Muscle of arm (tissue), 1 donor: ENCODE measurements at regions not wholly inside any gene's neighbourhood (a gene's known extent, or its start where the extent isn't known, plus 50 kb on each side); places are given as distances from the start of the nearest gene placed in this dataset.
"Not testable (repeated sequence)": the region's sequence is repeated elsewhere in the genome, so short reads cannot be mapped to it uniquely, and the experiment has no call there.

Source experiments
- DNase-seq: peaks from one replicate; pipeline ENCODE4 v3.0.0-alpha.2; 2013

DNA sequence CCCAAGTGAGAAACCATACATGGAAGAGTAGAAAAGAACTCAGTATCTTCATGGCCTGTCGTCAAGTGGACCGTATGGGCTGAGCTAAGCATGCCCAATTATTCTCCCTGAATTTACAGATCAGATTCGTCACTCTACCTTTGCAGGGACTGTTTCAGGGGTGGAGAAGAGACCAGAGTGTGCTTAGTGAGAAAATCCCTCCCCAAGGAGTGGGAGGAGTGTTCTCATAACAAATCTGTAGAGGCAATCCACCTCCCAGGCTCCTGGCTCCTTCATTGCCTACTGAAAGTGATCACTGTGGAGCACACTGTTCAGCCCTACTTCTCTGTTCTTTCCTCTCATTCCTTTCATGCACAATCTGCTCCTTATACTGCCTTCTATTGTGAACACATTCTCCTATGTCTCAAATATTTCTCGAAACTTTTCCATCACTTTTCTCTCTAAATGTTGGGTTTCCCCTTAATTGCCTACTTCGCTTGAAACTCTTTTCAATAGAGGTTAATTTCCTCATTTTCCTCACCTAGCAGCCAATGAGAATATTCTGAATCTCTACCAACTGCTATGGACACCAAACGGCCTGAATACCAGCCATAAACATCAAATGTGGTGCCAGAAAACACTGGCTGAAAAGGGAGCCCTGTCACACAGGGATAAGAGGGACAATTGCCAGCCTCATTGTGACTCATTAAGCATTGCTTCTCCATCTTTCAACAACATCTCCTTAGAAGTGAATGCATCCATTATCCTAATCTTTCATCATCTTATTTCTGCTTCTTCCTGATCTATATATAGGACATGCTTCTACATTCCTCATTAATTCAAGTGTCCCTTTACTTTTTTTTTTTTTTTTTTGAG is 398.3 kb downstream of the UTRN start:
- DNase-seq, result no peak

GRCh38 chr6:144688713-144689112 is 403.6 kb downstream of the UTRN start:
- no peak for DNase-seq

DNA sequence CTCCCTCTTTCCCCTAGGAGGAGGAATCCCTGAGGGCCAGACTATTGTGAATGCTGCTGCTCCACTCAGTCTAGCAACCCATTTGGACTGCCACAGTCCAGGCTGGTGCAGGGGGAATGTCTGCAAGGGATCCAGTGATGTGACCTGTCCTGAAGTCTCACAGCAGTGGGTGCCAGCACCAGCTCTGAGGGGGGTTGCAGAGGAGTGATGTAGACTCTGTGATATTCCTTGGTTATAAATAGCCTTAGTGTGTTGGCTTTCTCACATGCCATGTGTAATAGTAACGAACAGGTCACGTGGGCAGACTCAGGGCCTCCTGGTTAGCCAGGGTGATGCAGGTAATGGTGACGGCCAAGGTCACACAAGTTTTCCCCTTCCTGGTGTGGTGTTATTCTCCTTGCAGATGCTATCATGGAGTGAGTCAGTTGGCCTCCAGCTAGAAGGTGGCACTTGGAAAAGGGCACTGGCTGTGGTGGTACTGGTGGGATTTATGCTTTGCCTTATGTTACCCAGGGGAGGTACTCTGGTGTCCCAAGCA is 404.4 kb downstream of the UTRN start:
- no peak for DNase-seq

- peak; percentile 59 for DNase-seq
Observed at GRCh38 chr6:144690133-144690532, 405.0 kb downstream of the UTRN start.

DNA sequence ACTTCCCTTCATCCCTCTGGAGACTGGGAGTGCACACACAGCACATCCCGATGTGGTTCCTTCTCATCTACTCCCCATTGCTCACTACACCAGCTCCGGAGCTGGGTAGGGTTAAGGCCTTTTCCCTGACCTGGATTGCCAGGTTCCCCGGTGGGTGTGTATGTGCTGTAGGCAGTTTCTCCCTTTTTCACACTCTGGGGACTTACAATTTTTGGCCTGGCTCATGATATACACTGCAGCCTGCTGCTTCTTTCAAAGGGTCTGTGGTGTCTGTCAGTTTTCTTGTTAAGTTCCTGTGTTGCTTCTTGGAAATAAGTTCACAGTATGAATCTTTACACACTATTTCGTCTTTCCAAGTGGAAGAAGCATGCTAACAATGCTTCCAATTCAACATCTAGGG is 405.5 kb downstream of the UTRN start:
- peak; percentile 24 for DNase-seq

GRCh38 chr6:144692050-144692449 is 406.9 kb downstream of the UTRN start:
- DNase-seq, result not testable (repeated sequence)

DNA sequence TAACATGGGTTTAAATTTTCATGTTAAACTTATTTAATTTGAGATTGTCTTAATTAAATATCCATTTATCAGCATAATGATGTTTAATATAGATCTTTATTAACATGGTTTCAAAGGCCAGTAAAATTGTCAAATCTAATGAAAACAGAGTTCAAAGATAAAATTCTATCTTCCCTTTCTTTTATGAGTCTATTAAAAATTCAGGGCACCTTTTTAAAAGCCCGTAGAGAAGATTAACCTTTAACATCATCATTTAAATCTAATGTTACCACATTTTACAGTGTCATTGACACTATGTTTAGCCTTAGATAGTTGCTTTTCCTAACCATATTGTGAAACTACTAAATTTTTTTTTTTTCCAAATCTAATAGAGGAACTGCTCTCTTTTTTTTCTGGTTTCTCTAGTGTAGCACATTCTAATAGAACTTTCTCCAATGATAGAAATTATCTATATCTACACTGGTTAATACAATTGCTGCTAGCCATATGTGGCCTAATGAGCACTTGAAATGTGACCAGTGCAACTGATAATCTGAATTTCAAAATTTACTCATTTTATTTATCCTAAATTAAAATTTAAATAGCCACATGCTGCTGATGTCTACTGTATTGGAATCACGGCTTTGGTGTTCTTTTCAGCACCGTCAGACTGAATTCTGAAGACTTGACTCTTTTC is 410.9 kb downstream of the UTRN start:
- no peak for DNase-seq

GRCh38 chr6:144696610-144697368 is 411.7 kb downstream of the UTRN start:
- DNase-seq, result no peak

DNA sequence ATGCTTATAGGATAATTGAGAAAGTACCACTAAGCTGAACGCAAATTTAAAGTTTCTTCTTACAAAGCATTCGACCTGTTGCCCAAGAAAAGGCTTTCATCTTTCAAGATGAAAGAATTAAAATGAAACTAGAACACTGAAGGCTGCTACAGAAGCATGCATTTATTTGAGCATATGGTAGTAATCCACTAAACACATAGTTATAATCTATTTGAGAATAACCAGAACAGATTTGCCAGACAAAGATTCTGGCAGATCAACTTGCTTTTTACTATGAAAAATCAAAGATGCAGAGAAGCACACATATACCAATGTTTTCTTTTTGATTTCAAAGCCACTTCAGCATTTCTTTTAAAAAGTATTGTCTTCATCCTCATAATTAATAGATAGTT is 412.2 kb downstream of the UTRN start:
- DNase-seq, result peak; percentile 15

- DNase-seq, result no peak
Observed at GRCh38 chr6:144697801-144698200, 412.7 kb downstream of the UTRN start.

- DNase-seq, result no peak
Observed at GRCh38 chr6:144702781-144703180, 417.6 kb downstream of the UTRN start.

DNA sequence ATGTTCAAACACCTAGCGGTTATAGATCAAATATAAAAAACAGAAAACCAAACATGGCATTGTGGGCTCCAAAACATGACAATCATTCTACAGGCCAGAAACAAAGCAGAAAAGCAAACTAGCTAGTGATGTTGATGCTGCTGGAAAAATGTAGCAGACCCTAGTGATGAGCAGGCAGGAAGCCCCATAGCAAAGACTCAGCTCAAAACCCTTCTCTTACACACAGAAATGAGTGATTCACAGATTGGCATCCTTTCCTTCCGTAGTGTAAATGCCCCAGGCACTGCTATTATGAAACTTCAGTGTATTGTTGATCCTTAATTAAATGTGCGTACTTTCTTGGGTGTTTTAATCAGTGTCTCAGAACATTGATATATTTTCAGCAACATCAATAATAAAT is 425.1 kb downstream of the UTRN start:
- DNase-seq, result no peak

DNA sequence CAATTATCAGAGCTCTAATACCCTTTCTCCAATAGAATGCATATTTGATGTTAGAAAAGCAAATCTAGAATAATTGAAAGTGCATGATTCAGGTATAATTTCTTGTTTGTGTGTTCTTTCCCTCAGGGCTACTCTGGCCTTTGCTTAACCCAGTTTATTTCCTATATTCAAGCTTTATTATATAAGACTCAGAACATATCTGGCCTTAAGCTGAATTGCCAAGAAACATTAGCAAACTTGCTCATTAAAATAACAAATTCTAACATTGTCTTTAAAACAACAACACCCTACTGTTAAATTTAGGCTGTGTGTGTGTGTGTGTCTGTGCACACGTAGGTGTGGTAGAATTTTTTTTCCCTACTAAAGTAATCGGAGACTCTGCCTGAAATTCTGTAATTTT is 426.5 kb downstream of the UTRN start:
- no peak for DNase-seq

GRCh38 chr6:144712541-144712940 is 427.4 kb downstream of the UTRN start:
- DNase-seq, result no peak

DNA sequence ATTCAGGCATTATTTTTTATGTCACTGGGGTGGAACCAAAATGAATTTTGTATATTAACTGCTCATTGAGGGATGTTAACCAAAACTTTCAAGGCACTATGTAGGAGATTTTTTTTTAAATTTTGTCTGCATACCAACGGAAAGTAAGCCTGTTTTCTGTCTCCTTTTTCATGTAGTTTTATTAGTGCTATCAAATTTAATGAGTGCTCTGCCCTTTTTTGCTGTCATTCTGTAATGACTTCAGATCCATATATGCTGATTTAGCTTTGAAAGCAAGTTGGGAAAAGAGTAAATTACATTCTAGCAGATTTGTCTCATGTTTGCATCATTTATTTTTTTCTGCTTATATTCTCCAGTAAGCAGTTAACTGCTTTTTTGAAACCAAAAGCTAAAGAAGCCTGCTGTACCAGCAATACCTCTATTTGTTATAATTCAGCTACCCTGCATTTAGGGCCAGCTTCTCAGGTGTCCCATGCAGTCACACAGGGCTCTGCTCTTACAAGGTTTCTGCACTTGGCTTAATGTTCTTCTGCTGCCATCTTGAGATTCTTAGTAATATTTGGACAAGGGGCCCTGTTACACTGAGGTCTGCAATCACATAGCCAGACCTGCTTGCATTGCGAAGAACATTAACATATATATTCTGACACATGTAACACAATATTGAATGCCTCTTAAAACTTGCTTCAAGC is 429.0 kb downstream of the UTRN start:
- no peak for DNase-seq

DNA sequence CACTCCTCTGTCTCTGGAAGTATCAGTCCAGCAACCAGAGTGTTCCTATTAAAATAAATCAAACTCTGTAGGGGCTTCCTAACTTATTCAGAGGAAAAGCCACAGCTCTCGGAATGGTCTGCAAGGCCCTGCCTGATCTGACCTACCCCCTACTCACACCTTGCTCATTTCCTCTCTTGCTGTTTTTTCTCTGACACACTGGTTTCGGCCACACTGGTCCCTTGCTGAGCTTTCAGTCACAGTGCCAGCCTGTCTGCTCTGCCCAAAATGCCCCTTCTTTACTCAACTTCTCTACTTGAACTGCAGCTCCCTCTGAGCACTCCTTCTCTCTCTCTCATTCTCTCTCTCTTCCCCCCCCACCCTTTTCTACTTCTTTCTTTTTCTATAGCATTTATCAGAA is 430.2 kb downstream of the UTRN start:
- no peak for DNase-seq

DNA sequence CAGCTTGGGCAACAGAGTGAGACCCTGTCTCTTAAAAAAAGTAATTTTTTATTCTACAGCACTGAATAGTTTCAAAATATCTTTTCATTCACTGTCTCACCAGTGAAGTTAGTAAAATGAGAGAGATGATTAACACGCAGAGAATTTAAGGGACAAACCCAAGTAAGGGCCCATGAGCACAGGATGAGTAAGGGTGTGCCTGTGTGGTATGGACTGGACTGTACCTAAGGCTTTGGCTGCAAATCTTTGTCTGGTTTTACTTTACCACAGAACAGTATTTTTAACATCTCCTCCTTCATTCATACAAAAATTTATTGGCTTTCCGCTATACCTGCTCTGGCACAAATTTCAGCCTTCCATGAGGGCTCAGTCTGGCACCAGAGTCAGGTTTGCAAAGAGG is 433.3 kb downstream of the UTRN start:
- no peak for DNase-seq

- DNase-seq, result no peak
Observed at GRCh38 chr6:144721232-144721631, 436.1 kb downstream of the UTRN start.

DNA sequence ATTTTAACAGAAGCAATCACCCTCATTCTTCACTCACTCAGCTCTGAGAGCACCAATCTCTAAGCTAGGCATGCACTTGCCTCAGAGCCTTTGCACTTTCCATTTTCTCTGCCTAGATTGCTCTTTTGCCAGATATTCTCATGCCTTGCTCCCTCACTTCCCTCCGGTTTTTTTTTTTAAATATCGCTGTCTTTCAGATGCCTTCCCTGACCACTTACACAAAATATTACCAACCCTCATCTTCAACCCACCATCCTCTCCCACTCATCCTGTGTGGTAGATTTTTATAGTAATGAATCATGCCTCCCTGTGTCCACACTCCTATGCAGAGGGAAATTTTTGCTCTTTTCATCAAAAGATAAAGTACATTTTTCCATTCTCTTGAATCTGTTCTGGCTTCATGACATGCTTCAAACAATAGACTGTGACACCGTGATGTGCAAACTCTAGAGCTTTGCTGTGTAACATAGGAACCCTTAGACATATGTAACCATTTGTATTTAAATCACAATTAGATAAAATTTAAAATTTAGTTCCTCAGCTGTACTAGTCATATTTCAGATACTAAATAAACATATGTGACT is 437.1 kb downstream of the UTRN start:
- no peak for DNase-seq

GRCh38 chr6:144722925-144723324 is 437.8 kb downstream of the UTRN start:
- DNase-seq, result no peak

DNA sequence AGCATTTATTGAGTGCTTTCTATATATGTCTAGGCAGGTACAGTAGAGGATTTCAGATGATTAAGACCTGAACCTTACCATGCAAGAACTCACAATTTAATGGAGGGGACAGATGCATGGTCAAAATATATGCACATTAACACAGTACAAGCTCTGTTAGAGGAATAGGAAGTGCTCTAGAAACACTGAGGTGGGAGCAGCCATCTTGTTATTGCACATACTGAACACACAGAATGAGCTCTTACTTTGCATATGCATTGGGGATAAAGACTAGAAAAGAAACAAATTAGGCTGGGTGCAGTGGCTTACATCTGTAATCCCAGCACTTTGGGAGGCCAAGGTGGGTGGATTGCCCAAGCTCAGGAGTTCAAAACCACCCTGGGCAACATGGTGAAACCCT is 438.3 kb downstream of the UTRN start:
- DNase-seq, result no peak
